Stimulated activated CD4-positive, alpha-beta T cell treated with anti-CD3 and anti-CD28 coated beads, Interleukin-1b, Interleukin-23, amount 100 ng/mL, for 48 hours (primary cell): ENCODE measurements at regions not wholly inside any gene's neighbourhood (a gene's known extent, or its start where the extent isn't known, plus 50 kb on each side); places are given as distances from the start of the nearest gene placed in this dataset.

Experiments
- DNase-seq: peaks from one replicate; pipeline ENCODE4 v3.0.0-alpha.2; 2020

- DNase-seq, result no peak
These were observed 597.2 kb downstream of the LRRC70 start for GRCh38 chr5:63175850-63176249.

- DNase-seq, result no peak
These were observed 591.9 kb downstream of the LRRC70 start for GRCh38 chr5:63170486-63170885.

- no peak for DNase-seq
These were observed 586.4 kb downstream of the LRRC70 start for GRCh38 chr5:63164838-63165535.

- no peak for DNase-seq
These were observed 585.7 kb downstream of the LRRC70 start for GRCh38 chr5:63164339-63164738.

- DNase-seq, result no peak
These were observed 576.7 kb downstream of the LRRC70 start for GRCh38 chr5:63155310-63155631.

GRCh38 chr5:63154476-63155309 lies 576.1 kb downstream of the LRRC70 start:
- DNase-seq, result no peak

GRCh38 chr5:63152871-63153270 lies 574.3 kb downstream of the LRRC70 start:
- DNase-seq, result no peak

GRCh38 chr5:63145167-63145566 lies 566.5 kb downstream of the LRRC70 start:
- DNase-seq, result no peak

- DNase-seq, result no peak
These were observed 563.0 kb downstream of the LRRC70 start for GRCh38 chr5:63141591-63141990.

- no peak for DNase-seq
These were observed 556.7 kb downstream of the LRRC70 start for GRCh38 chr5:63135291-63135690.

GRCh38 chr5:63131626-63132285 lies 553.1 kb downstream of the LRRC70 start:
- DNase-seq, result no peak

GRCh38 chr5:63128761-63129160 lies 550.1 kb downstream of the LRRC70 start:
- DNase-seq, result no peak

GRCh38 chr5:63128018-63128417 lies 549.4 kb downstream of the LRRC70 start:
- DNase-seq, result no peak

GRCh38 chr5:63127054-63127453 lies 548.4 kb downstream of the LRRC70 start:
- DNase-seq, result no peak

GRCh38 chr5:63125862-63126261 lies 547.2 kb downstream of the LRRC70 start:
- no peak for DNase-seq

- no peak for DNase-seq
These were observed 546.8 kb downstream of the LRRC70 start for GRCh38 chr5:63125392-63125791.

- DNase-seq, result no peak
These were observed 545.6 kb downstream of the LRRC70 start for GRCh38 chr5:63124266-63124665.

GRCh38 chr5:63121471-63121870 lies 542.9 kb downstream of the LRRC70 start:
- DNase-seq, result no peak

- no peak for DNase-seq
These were observed 539.6 kb downstream of the LRRC70 start for GRCh38 chr5:63118221-63118620.

- DNase-seq, result no peak
These were observed 533.3 kb downstream of the LRRC70 start for GRCh38 chr5:63111891-63112290.

GRCh38 chr5:63101870-63102269 lies 523.3 kb downstream of the LRRC70 start:
- DNase-seq, result no peak

- no peak for DNase-seq
These were observed 518.7 kb downstream of the LRRC70 start for GRCh38 chr5:63097286-63097685.

GRCh38 chr5:63094730-63095129 lies 516.1 kb downstream of the LRRC70 start:
- no peak for DNase-seq

GRCh38 chr5:63089147-63089546 lies 510.5 kb downstream of the LRRC70 start:
- DNase-seq, result no peak
